Tibial artery (tissue), 4 donors: ENCODE measurements at regions not wholly inside any gene's neighbourhood (a gene's known extent, or its start where the extent isn't known, plus 50 kb on each side); places are given as distances from the start of the nearest gene placed in this dataset.

Source experiments
- DNase-seq, 2 donors: peaks; one replicate each; pipeline ENCODE4 v3.0.0-alpha.2; 2019
- H3K27ac ChIP-seq, 2 donors: fragments of 200-600 bp; sonication (generic) in 1 of 2; 1 replicate in 1 of 2; 2 replicates in 1 of 2; pipeline ENCODE4 v1.5.1; 2018 to 2019; ENCODE audit warnings: mild to moderate bottlenecking in 1 of 2
- H3K27me3 ChIP-seq, 2 donors: fragments of 200-600 bp; sonication (generic) in 1 of 2; one replicate each; pipeline versions ENCODE4 v1.5.1 to v1.6.0; 2016 to 2019
- H3K36me3 ChIP-seq, 3 donors: fragments of 200-600 bp; sonication (generic) in 2 of 3; one replicate each; pipeline ENCODE4 v1.5.1; 2016 to 2019; ENCODE audit warnings: mild to moderate bottlenecking in 2 of 3
- H3K4me1 ChIP-seq, 4 donors: fragments of 200-600 bp; sonication (generic) in 2 of 4; 1 replicate in 3 of 4; 2 replicates in 1 of 4; pipeline ENCODE4 v1.5.1; 2016 to 2019
- H3K4me3 ChIP-seq, 2 donors: fragments of 200-600 bp; sonication (generic) in 1 of 2; 1 replicate in 1 of 2; 2 replicates in 1 of 2; pipeline ENCODE4 v1.5.1; 2018 to 2019; ENCODE audit warnings: mild to moderate bottlenecking in 2 of 2
- H3K9me3 ChIP-seq, 3 donors: fragments of 200-600 bp; sonication (generic) in 1 of 3; one replicate each; pipeline ENCODE4 v1.5.1; 2016 to 2019
- CTCF ChIP-seq, 2 experiments: fragments of 200-600 bp in 1 of 2; fragments of 450-650 bp in 1 of 2; IDR thresholded peaks; one replicate each; pipeline ENCODE4 v1.5.1; 2017 to 2019; ENCODE audit warnings: antibody characterized with exemption in 2 of 2, mild to moderate bottlenecking in 1 of 2, moderate library complexity in 1 of 2
- intact Hi-C: fragments of 100-400 bp; cut with DNase I; formaldehyde crosslinking; loops from one replicate; pipeline ENCODE4 v1.15.0; 2023; ENCODE audit warnings: low total_unique reads

- no peaks in the 10 kb centered on the region for H3K9me3 ChIP-seq
- H3K4me3 ChIP-seq, result no peak overlapping the region
- no peak for DNase-seq
- no peaks in the 10 kb centered on the region for H3K36me3 ChIP-seq
- no peak overlapping the region for H3K27ac ChIP-seq
- no peak for TF ChIP-seq CTCF (IDR thresholded peaks at IDR 0.05)
- intact Hi-C loops, result no loop called here
- peaks cover 0 to 26% (median 12%) of the 10 kb centered on the region in 4 donors for H3K4me1 ChIP-seq
- H3K27me3 ChIP-seq, result no peaks in the 10 kb centered on the region
Measured at GRCh38 chr1:94726981-94727685, 93.0 kb upstream of the SLC44A3 start.

- H3K9me3 ChIP-seq, result no peaks in the 10 kb centered on the region
- H3K27ac ChIP-seq, result no peak overlapping the region
- no peak for TF ChIP-seq CTCF (IDR thresholded peaks at IDR 0.05)
- H3K27me3 ChIP-seq, result no peaks in the 10 kb centered on the region
- no peak overlapping the region for H3K4me3 ChIP-seq
- intact Hi-C loops, result no loop called here
- no peaks in the 10 kb centered on the region for H3K36me3 ChIP-seq
- peaks cover 0 to 26% (median 12%) of the 10 kb centered on the region in 4 donors for H3K4me1 ChIP-seq
- no peak for DNase-seq
Measured at GRCh38 chr1:94725566-94725965, 94.6 kb upstream of the SLC44A3 start.

DNA sequence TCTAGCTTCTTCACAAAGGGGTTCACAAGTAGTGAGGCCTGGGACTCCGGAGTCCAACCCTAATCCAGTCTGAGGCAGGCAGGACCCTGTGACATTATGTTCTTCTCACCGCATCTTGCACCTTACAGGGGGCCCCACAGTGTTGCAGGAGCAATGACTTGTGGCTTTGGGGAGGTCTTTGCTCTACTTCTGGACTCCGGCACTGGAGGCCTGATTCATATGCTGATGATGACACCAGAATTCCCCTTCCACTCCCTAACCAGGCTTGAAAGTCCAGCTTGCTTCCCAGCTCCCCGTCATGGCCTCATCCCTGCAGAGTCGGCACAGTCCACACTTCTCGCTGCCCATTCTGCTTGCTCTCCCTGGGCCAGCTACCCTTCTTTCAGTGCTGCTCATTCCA is 96.3 kb upstream of the SLC44A3 start:
- intact Hi-C loops, result no loop called here
- Histone ChIP-seq H3K4me3 (no peak overlapping the region), H3K36me3 (no peaks in the 10 kb centered on the region), H3K27me3 (no peaks in the 10 kb centered on the region), H3K9me3 (no peaks in the 10 kb centered on the region), H3K4me1 (peaks cover 0 to 18% (median 10%) of the 10 kb centered on the region in 4 donors), H3K27ac (no peak overlapping the region)
- no peak for TF ChIP-seq CTCF (IDR thresholded peaks at IDR 0.05)
- no peak for DNase-seq

DNA sequence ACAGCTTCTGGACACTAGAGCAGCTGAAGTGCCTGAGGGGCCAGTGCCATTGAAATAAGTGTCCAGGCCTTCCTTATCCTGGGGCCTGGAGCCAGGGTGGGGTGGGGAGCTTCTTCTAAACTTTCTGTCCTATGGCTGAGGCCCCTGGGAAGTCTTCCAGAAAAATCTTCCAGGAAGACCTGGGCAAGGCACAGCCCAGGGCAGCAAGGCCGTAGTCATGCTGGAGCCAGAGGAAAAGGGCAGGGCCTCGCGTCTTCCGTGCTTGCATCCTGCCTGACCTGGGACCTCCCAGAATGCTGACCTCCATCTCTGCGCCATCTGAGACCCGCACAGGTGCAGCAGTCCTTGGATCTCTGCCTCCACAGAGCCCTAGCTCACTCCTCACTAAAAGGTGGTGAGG is 96.7 kb upstream of the SLC44A3 start:
- intact Hi-C loops, result no loop called here
- no peaks in the 10 kb centered on the region for H3K27me3 ChIP-seq
- H3K27ac ChIP-seq, result no peak overlapping the region
- no peak overlapping the region for H3K4me3 ChIP-seq
- H3K4me1 ChIP-seq, result peaks cover 0 to 14% (median 8%) of the 10 kb centered on the region in 4 donors
- H3K9me3 ChIP-seq, result no peaks in the 10 kb centered on the region
- DNase-seq, result no peak
- no peaks in the 10 kb centered on the region for H3K36me3 ChIP-seq
- no peak for TF ChIP-seq CTCF (IDR thresholded peaks at IDR 0.05)

- intact Hi-C loops, result no loop called here
- Histone ChIP-seq H3K27ac (no peak overlapping the region), H3K27me3 (no peaks in the 10 kb centered on the region), H3K9me3 (no peaks in the 10 kb centered on the region), H3K4me3 (no peak overlapping the region), H3K4me1 (peaks cover 0 to 1% (median under 1%) of the 10 kb centered on the region in 4 donors), H3K36me3 (no peaks in the 10 kb centered on the region)
- TF ChIP-seq CTCF (IDR thresholded peaks at IDR 0.05), result no peak
- no peak for DNase-seq
Measured at GRCh38 chr1:94722181-94722580, 98.0 kb upstream of the SLC44A3 start.
